ENCODE measurements at regions not wholly inside any gene's neighbourhood (a gene's known extent, or its start where the extent isn't known, plus 50 kb on each side); places are given as distances from the start of the nearest gene placed in this dataset.
A peak's percentile ranks its signal among the peaks of the same experiment; 100 is the strongest.
"Not testable (repeated sequence)": the region's sequence is repeated elsewhere in the genome, so short reads cannot be mapped to it uniquely, and the experiment has no call there.

DNA sequence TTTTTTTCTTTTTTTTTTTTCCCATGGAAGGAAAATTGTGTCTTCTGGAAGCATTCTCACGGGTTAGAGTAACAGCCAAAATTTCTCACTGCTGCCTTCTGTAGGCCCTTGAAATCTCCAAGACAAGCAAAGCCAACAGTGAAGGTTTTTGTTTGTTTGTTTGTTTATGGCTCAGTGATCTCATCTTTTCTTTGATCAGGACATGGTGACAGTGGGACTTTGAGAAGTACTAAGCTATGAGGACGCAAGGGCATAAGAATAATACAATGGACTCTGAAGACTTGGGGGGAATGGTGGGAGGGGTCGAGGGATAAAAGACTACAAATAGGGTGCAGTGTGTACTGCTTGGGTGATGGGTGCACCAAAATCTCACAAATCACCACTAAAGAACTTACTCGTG, 419.4 kb downstream of the PTPRC start:
- DNase-seq: no peak

- no peak for DNase-seq
Measured at GRCh38 chr1:199064971-199065370, 426.1 kb downstream of the PTPRC start.

GRCh38 chr1:199067483-199067882, 428.6 kb downstream of the PTPRC start:
- DNase-seq: no peak

GRCh38 chr1:199071080-199071479, 432.2 kb downstream of the PTPRC start:
- no peak for DNase-seq

GRCh38 chr1:199073166-199073565, 434.3 kb downstream of the PTPRC start:
- no peak for DNase-seq

GRCh38 chr1:199075792-199076191, 437.0 kb downstream of the PTPRC start:
- DNase-seq: no peak

- no peak for DNase-seq
Measured at GRCh38 chr1:199079994-199080393, 441.2 kb downstream of the PTPRC start.

DNA sequence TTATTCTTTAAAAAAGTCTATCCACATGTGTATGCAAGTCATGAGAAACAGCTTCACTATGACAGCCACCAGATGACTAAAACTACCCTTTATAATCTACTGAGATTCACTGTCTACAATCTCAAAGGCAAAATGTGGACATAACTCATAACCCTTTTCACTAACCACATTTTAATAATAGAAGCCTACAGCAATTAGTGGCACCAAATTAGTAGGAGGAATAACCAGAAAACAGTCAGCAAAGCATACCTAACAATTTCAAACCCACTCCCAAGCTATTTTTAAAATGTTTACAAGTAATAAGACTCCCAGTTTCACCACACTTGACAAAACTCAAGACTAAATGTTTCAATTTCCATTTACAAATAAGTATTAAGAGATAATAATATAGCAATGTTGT, 442.9 kb downstream of the PTPRC start:
- no peak for DNase-seq

- no peak for DNase-seq
Measured at GRCh38 chr1:199082778-199083389, 444.0 kb downstream of the PTPRC start.

GRCh38 chr1:199083680-199084079, 444.8 kb downstream of the PTPRC start:
- DNase-seq: no peak

DNA sequence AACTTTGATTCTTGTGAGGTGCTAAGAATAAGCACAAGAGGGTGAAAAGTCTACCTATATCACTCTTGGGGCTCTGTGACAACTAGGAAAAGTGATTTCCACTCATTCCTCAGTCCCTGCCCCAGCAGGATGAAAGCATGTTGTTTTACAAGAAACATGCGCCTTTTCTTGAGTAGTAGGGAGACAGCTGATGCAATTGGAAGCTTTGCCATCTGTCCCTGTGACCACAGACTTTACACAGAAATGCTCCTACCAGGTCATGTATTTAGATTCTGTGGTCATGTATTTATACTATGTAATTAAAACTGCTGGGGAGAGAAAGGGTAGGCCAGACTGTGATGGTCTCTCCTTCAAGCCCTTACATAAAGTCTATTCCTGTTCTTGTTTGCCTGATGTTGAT, 445.5 kb downstream of the PTPRC start:
- DNase-seq: peak in 1 of 2 experiments; percentile 57

DNA sequence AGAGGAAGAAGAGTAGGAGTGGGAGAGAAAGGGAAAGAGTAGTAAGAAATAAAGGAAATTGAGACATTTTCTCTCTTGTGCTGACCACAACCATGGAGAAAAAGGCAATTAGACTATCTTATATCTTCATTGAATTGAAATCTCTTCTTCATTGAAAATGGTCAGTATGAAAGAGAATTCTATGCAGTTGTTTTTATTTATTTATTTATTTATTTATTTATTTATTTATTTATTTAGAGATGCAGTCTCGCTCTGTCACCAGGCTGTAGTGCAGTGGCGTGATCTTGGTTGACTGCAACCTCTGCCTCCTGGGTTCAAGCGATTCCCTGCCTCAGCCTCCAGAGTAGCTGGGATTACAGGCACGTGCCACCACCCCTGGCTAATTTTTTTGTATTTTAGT, 447.1 kb downstream of the PTPRC start:
- no peak for DNase-seq

- DNase-seq: no peak
Measured at GRCh38 chr1:199087144-199087543, 448.3 kb downstream of the PTPRC start.

- DNase-seq: no peak
Measured at GRCh38 chr1:199089393-199090122, 450.7 kb downstream of the PTPRC start.

DNA sequence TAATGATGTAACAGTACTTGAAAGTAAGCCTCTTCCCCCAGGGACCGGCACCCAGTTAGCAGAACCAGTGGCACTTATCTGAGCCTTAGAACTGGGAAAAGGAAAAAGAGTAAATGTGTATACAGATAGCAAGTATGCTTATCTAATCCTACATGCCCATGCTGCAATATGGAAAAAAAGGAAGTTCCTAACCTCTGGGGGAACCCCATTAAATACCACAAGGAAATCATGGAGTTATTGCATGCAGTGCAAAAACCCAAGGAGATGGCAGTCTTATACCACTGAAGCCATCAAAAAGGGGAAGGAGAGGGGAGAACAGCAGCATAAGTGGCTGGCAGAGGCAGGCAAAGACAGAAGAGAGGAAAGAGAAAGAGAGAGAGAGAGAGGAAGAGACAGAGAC, 456.8 kb downstream of the PTPRC start:
- DNase-seq: not testable (repeated sequence)

DNA sequence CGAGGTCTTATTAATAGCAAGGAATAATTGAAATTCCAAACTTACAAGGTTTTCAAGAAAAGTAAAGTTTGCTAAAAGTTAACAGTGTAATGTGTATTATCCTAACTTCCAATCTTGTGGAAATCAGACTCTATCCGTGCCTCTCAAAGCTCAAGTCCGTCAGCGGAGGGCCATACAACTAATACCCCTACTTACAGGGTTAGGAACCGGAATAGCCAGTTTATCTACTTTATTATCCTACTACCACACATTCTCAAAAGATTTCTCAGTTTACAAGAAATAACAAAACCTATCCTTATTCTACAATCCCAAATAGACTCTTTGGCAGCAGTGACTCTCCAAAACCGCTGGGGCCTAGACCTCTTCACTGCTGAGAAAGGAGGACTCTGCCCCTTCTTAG, 457.8 kb downstream of the PTPRC start:
- DNase-seq: no peak

- DNase-seq: no peak
Measured at GRCh38 chr1:199098468-199098867, 459.6 kb downstream of the PTPRC start.

GRCh38 chr1:199101139-199101538, 462.3 kb downstream of the PTPRC start:
- DNase-seq: no peak

- no peak for DNase-seq
Measured at GRCh38 chr1:199101635-199102034, 462.8 kb downstream of the PTPRC start.

- no peak for DNase-seq
Measured at GRCh38 chr1:199102239-199102638, 463.4 kb downstream of the PTPRC start.

DNA sequence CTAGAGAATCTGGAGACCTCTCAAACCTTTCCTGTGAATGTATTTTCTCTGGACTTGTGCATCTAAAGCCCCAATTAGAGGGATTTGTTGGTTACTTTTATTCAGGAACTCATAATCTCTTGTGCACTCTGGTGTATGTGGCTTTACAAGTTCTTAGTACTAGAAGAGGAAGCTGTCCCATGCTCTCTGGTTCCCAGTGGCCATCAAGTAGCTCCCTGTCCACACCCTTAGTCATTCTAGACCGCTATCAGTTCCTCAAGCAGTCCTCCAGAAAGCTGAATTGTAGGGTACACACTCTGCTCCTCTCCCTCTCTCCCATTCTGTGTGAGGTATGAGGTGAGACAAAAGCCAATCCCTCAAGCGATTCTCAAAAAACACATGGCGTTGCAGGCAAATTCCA, 470.3 kb downstream of the PTPRC start:
- no peak for DNase-seq

DNA sequence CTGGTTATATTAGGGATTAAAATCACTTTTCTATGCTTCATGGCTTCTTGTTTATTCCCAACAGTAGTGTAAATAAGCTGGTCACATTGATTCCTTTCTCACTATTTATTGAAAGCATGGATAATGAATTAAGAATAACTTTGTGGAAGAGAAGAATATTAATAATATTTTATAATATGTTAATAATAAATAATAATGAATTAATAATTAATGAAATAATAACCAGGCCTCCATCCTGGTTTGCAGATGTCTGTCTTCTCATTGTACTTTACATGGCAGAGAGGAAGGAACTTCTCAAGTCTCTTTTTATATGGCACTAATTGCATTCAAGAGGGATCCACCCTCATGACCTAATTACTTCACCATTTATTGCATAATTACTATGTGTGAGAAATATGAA, 473.5 kb downstream of the PTPRC start:
- no peak for DNase-seq

- peak; percentile 45 to 74 for DNase-seq
Measured at GRCh38 chr1:199113265-199113869, 474.5 kb downstream of the PTPRC start.

- no peak for DNase-seq
Measured at GRCh38 chr1:199116488-199116887, 477.6 kb downstream of the PTPRC start.
